Neuronal stem cell (in vitro differentiated cells): ENCODE measurements at regions not wholly inside any gene's neighbourhood (a gene's known extent, or its start where the extent isn't known, plus 50 kb on each side); places are given as distances from the start of the nearest gene placed in this dataset.

Source experiments
- DNase-seq: peaks from one replicate; pipeline ENCODE4 v3.0.0-alpha.2; 2013; ENCODE audit warnings: low spot score
- H2AFZ ChIP-seq: one replicate; pipeline ENCODE4 v1.6.1; 2013; ENCODE audit warnings: mild to moderate bottlenecking, low read length, inconsistent platforms
- H2AK5ac ChIP-seq: 2 replicates; pipeline ENCODE4 v1.6.1; 2013; ENCODE audit warnings: low read depth, mild to moderate bottlenecking, inconsistent platforms, low read length, moderate library complexity, mixed read lengths
- H2BK120ac ChIP-seq: 2 replicates; pipeline ENCODE4 v1.6.1; 2013; ENCODE audit warnings: low read depth, mild to moderate bottlenecking, inconsistent platforms, low read length, moderate library complexity, mixed read lengths
- H2BK12ac ChIP-seq: one replicate; pipeline ENCODE4 v1.6.1; 2013; ENCODE audit warnings: low read length, inconsistent platforms
- H2BK15ac ChIP-seq: 2 replicates; pipeline ENCODE4 v1.6.1; 2013; ENCODE audit warnings: mild to moderate bottlenecking, low read length, inconsistent platforms, mixed read lengths
- H2BK5ac ChIP-seq: one replicate; pipeline ENCODE4 v1.6.1; 2013; ENCODE audit warnings: inconsistent platforms, mild to moderate bottlenecking, low read length, moderate library complexity
- H3K14ac ChIP-seq: one replicate; pipeline ENCODE4 v1.6.1; 2013; ENCODE audit warnings: low read length, inconsistent platforms
- H3K18ac ChIP-seq: 2 replicates; pipeline ENCODE4 v1.6.1; 2013; ENCODE audit warnings: low read length, inconsistent platforms
- H3K23ac ChIP-seq: 2 replicates; pipeline ENCODE4 v1.6.1; 2013; ENCODE audit warnings: low read depth, mild to moderate bottlenecking, mixed read lengths, low read length, inconsistent platforms; ENCODE audit not compliant: poor library complexity
- H3K27ac ChIP-seq: replicated peaks from 3 replicates; pipeline ENCODE4 v1.5.1; 2013; ENCODE audit warnings: low read length, inconsistent platforms
- H3K27me3 ChIP-seq, 3 experiments: 2 replicates each; pipeline ENCODE4 v1.6.1; 2013; ENCODE audit warnings: low read length in 3 of 3, mild to moderate bottlenecking in 2 of 3, inconsistent platforms in 1 of 3, low read depth in 1 of 3, mixed read lengths in 1 of 3, moderate library complexity in 1 of 3; ENCODE audit not compliant: control insufficient read depth in 3 of 3, insufficient read depth in 3 of 3
- H3K36me3 ChIP-seq, 2 donors: replicated peaks in 1 of 2; 2 replicates each; pipeline ENCODE4 v1.6.1; 2013; ENCODE audit warnings: low read length in 2 of 2; ENCODE audit not compliant: control insufficient read depth in 2 of 2, insufficient read depth in 2 of 2
- H3K4ac ChIP-seq: 2 replicates; pipeline ENCODE4 v1.6.1; 2013; ENCODE audit warnings: inconsistent platforms, mild to moderate bottlenecking, low read length, moderate library complexity
- H3K4me1 ChIP-seq, 2 donors: 1 replicate in 1 of 2; 2 replicates in 1 of 2; pipeline ENCODE4 v1.6.1; 2013; ENCODE audit warnings: low read length in 2 of 2, low read depth in 1 of 2; ENCODE audit not compliant: control insufficient read depth in 2 of 2, insufficient read depth in 1 of 2
- H3K4me2 ChIP-seq: one replicate; pipeline ENCODE4 v1.6.1; 2013; ENCODE audit warnings: mild to moderate bottlenecking, low read length, inconsistent platforms; ENCODE audit not compliant: insufficient read depth, poor library complexity, severe bottlenecking
- H3K4me3 ChIP-seq, 2 donors: 2 replicates each; pipeline ENCODE4 v1.5.1; 2013; ENCODE audit warnings: low read length in 2 of 2, mild to moderate bottlenecking in 2 of 2, inconsistent platforms in 1 of 2, moderate library complexity in 1 of 2
- H3K79me1 ChIP-seq: one replicate; pipeline ENCODE4 v1.6.1; 2013; ENCODE audit warnings: low read depth, mild to moderate bottlenecking, inconsistent platforms, low read length, moderate library complexity
- H3K9ac ChIP-seq: one replicate; pipeline ENCODE4 v1.6.1; 2013; ENCODE audit warnings: mild to moderate bottlenecking, low read depth, low read length, inconsistent platforms; ENCODE audit not compliant: poor library complexity
- H3K9me3 ChIP-seq, 2 donors: replicated peaks in 1 of 2; 2 replicates each; pipeline versions ENCODE3 to v1.6.1; 2013; ENCODE audit warnings: low read length in 2 of 2, mild to moderate bottlenecking in 2 of 2, inconsistent platforms in 1 of 2, low read depth in 1 of 2, mixed read lengths in 1 of 2, moderate library complexity in 1 of 2; ENCODE audit not compliant: control insufficient read depth in 2 of 2, insufficient read depth in 1 of 2
- H4K8ac ChIP-seq: one replicate; pipeline ENCODE4 v1.6.1; 2013; ENCODE audit warnings: low read depth, mild to moderate bottlenecking, inconsistent platforms, low read length, moderate library complexity
- H4K91ac ChIP-seq: one replicate; pipeline ENCODE4 v1.6.1; 2013; ENCODE audit warnings: low read length, low read depth, mild to moderate bottlenecking, inconsistent platforms; ENCODE audit not compliant: poor library complexity
- WGBS, 2 donors: extraction: QIAGEN DNeasy Blood & Tissue Kit; methylation state at CpG; one replicate each; pipeline ENCODE4 v1.1.7; 2013; ENCODE audit warnings: missing lambda C conversion rate in 2 of 2, mixed read lengths in 1 of 2; ENCODE audit not compliant: insufficient read length in 2 of 2, insufficient replicate concordance in 1 of 2; ENCODE audit errors: extremely low coverage in 2 of 2; 5-methylcytosine and 5-hydroxymethylcytosine counted together

DNA sequence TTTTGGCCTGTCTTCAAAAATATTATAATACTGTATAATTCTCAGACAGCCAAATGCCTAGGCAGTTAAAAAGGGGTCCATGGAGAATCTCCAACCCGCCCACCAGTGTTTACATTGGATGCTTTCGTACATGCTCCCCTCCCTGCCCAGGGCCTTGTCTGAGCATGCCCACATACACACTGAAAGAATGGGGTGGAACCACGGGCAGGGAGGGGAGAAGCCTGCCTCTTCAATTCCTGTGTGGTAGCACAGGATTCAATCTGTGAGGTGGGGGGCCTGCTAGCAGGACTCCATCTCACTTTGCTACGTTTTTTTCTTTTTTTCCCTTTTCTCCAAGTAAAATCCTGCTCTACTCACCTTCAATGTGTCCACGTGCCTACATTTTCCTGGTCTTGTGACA is 314.7 kb upstream of the GRAMD2B start:
- H2AK5ac ChIP-seq = no peak overlapping the region
- H4K91ac ChIP-seq = no peak overlapping the region
- H3K4me1 ChIP-seq = peaks cover 0 to 4% of the 10 kb centered on the region in 2 donors
- DNase-seq = no peak
- H3K4me3 ChIP-seq = no peak overlapping the region
- no peak overlapping the region for H3K27ac ChIP-seq
- WGBS, 2 donors = no CpG with 5 or more reads among the region's 5 CpGs
- no peak overlapping the region for H3K14ac ChIP-seq
- H2AFZ ChIP-seq = peak overlapping the region; percentile 81
- no peak overlapping the region for H2BK120ac ChIP-seq
- no peaks in the 10 kb centered on the region for H3K36me3 ChIP-seq
- no peak overlapping the region for H2BK15ac ChIP-seq
- no peak overlapping the region for H3K18ac ChIP-seq
- H3K9ac ChIP-seq = no peak overlapping the region
- no peak overlapping the region for H3K4ac ChIP-seq
- no peak overlapping the region for H2BK12ac ChIP-seq
- H3K79me1 ChIP-seq = peaks cover 2% of the 10 kb centered on the region
- no peak overlapping the region for H2BK5ac ChIP-seq
- no peaks in the 10 kb centered on the region for H3K27me3 ChIP-seq
- H3K23ac ChIP-seq = no peak overlapping the region
- no peak overlapping the region for H3K4me2 ChIP-seq
- H4K8ac ChIP-seq = no peak overlapping the region
- H3K9me3 ChIP-seq = peaks cover 0 to 10% of the 10 kb centered on the region in 2 donors

DNA sequence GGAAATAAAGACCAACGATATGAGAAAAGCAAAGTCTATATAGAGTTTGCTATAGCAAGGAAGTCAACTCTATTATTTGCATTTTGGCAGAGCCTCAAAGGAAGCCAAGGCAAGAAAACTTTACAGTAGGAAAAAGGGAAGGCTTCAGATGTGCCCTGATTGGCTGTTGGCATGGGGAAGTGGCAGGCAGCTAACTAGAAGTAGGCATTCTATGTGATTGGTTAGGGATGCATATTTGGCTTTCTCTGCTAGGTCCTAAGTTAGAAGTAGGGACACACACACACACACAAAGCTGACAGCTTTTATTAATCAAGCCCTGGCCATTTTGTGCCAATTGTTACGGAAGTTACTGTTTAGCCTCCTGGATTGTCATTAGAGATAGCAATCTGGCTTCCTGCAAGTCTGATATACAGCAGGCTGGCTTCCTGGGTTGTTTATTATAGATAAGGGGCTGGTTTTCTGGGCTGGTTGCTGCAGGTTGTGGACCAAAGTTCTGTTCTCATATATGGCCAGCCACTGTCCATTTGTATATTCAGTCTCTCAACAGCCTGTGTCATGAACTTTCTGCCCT is 308.1 kb upstream of the GRAMD2B start:
- peaks cover 0 to 10% of the 10 kb centered on the region in 2 donors for H3K9me3 ChIP-seq
- no peak overlapping the region for H3K23ac ChIP-seq
- H2AFZ ChIP-seq = no peak overlapping the region
- H3K4me1 ChIP-seq = peaks cover 1 to 7% of the 10 kb centered on the region in 2 donors
- no peak overlapping the region for H2BK15ac ChIP-seq
- DNase-seq = no peak
- no peak overlapping the region for H2BK12ac ChIP-seq
- whole genome bisulfite sequencing, 2 donors = no CpG with 5 or more reads among the region's 2 CpGs
- H2AK5ac ChIP-seq = no peak overlapping the region
- no peak overlapping the region for H3K4ac ChIP-seq
- H3K18ac ChIP-seq = no peak overlapping the region
- H4K91ac ChIP-seq = no peak overlapping the region
- H4K8ac ChIP-seq = no peak overlapping the region
- no peak overlapping the region for H3K14ac ChIP-seq
- no peaks in the 10 kb centered on the region for H3K36me3 ChIP-seq
- no peak overlapping the region for H3K9ac ChIP-seq
- no peak overlapping the region for H2BK120ac ChIP-seq
- H3K27me3 ChIP-seq = no peaks in the 10 kb centered on the region
- no peak overlapping the region for H3K4me3 ChIP-seq
- no peak overlapping the region for H3K27ac ChIP-seq
- H3K79me1 ChIP-seq = no peaks in the 10 kb centered on the region
- no peak overlapping the region for H2BK5ac ChIP-seq
- H3K4me2 ChIP-seq = no peak overlapping the region

DNA sequence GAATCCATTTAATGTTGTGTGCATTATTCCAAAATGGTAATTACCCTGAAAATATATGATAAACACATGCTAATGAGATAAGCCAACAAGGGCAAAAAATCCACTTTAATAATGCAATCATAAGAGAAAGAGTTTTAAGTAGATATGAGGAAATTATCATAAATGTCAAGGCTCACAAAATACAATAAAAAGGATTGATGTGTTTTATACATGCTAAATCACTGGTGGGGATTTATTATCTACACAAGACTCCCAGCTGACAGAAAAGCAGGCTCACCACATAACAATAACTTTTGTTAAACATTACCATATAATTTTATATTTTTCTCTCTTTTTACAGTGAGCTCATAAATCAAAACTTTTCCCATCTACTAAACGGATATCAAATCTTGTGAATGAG is 306.2 kb upstream of the GRAMD2B start:
- Histone ChIP-seq H2AFZ (no peak overlapping the region), H3K18ac (no peak overlapping the region), H3K23ac (no peak overlapping the region), H3K9me3 (peaks cover 0 to 6% of the 10 kb centered on the region in 2 donors), H3K4me3 (no peak overlapping the region), H3K14ac (no peak overlapping the region), H3K4ac (no peak overlapping the region), H2BK120ac (no peak overlapping the region), H3K4me1 (peaks cover 1 to 7% of the 10 kb centered on the region in 2 donors), H3K36me3 (no peaks in the 10 kb centered on the region), H3K4me2 (no peak overlapping the region), H2BK12ac (no peak overlapping the region), H4K91ac (no peak overlapping the region), H3K79me1 (no peaks in the 10 kb centered on the region), H3K27me3 (no peaks in the 10 kb centered on the region), H2BK5ac (no peak overlapping the region), H3K9ac (no peak overlapping the region), H3K27ac (no peak overlapping the region), H2AK5ac (no peak overlapping the region), H4K8ac (no peak overlapping the region), H2BK15ac (no peak overlapping the region)
- WGBS, 2 donors = no CpG with 5 or more reads among the region's 1 CpG
- no peak for DNase-seq

DNA sequence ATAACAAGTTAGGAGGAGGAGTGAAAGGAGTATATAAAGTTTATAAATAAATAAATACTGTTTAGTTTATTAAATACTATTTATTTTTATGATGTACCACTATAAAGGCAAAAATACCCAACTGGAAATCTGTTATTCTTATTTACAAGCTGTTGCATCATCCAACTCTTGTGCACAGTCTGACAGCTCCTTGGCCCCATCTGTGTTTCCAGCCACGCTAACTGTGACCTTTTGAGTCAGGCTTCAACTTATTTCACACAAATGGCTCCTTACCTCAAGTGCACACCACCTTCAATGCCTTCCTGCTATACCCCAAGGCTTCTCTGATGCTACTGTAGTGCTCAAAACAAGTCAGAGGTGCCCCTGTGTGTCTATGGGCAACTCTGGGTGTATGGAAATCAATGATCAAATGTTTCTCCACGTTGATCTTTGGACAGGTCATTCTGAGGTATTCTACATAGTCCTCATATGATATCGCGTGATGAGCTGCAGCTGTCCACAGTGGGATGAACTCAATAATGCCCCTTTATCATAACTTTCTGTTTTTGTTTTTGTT is 303.2 kb upstream of the GRAMD2B start:
- Histone ChIP-seq H3K18ac (no peak overlapping the region), H3K27ac (no peak overlapping the region), H3K4me1 (peaks cover 7 to 28% of the 10 kb centered on the region in 2 donors), H4K91ac (no peak overlapping the region), H2AFZ (no peak overlapping the region), H3K36me3 (no peaks in the 10 kb centered on the region), H3K4ac (no peak overlapping the region), H4K8ac (no peak overlapping the region), H3K9ac (no peak overlapping the region), H3K23ac (no peak overlapping the region), H2BK120ac (no peak overlapping the region), H3K14ac (no peak overlapping the region), H2BK5ac (no peak overlapping the region), H2BK12ac (no peak overlapping the region), H2BK15ac (no peak overlapping the region), H3K9me3 (no peaks in the 10 kb centered on the region), H3K27me3 (no peaks in the 10 kb centered on the region), H3K79me1 (no peaks in the 10 kb centered on the region), H3K4me2 (no peak overlapping the region), H2AK5ac (no peak overlapping the region), H3K4me3 (no peak overlapping the region)
- no peak for DNase-seq
- no CpG with 5 or more reads among the region's 4 CpGs for WGBS, 2 donors
